HepG2 (cell line): ENCODE measurements at regions not wholly inside any gene's neighbourhood (a gene's known extent, or its start where the extent isn't known, plus 50 kb on each side); places are given as distances from the start of the nearest gene placed in this dataset.

ENCODE experiments used
- EHMT2 ChIP-seq: fragments of 200-600 bp; sonication (generic); IDR thresholded peaks from 2 replicates; pipeline ENCODE4 v1.7.0; 2017; ENCODE audit warnings: antibody characterized with exemption, low read depth, low read length, borderline replicate concordance
- GABPB1 ChIP-seq: IDR thresholded peaks from 2 replicates; pipeline ENCODE4 v1.6.1; 2016; ENCODE audit warnings: mild to moderate bottlenecking, missing genetic modification reagents, moderate library complexity, missing compliant biosample characterization
- ZMYM3 ChIP-seq: sonication (generic); formaldehyde crosslinking; IDR thresholded peaks from 2 replicates; pipeline ENCODE4 v1.5.1; 2020; ENCODE audit warnings: mild to moderate bottlenecking, missing genetic modification reagents
- TF ChIP-seq, protein P1 (sequence below): sonication (generic); formaldehyde crosslinking; IDR thresholded peaks from 2 replicates; pipeline ENCODE4 v1.5.0; 2020; ENCODE audit warnings: missing genetic modification reagents
- TF ChIP-seq, protein P2 (sequence below): sonication (generic); formaldehyde crosslinking; IDR thresholded peaks from 2 replicates; pipeline ENCODE4 v1.5.0; 2020; ENCODE audit warnings: missing genetic modification reagents, mild to moderate bottlenecking, borderline replicate concordance
- TF ChIP-seq, protein P3 (sequence below): sonication (generic); formaldehyde crosslinking; IDR thresholded peaks from 2 replicates; pipeline ENCODE4 v1.5.0; 2020; ENCODE audit warnings: missing genetic modification reagents
- TF ChIP-seq, protein P4 (sequence below): sonication (generic); formaldehyde crosslinking; IDR thresholded peaks from 2 replicates; pipeline ENCODE4 v1.4.0; 2020; ENCODE audit warnings: mild to moderate bottlenecking, missing genetic modification reagents

DNA sequence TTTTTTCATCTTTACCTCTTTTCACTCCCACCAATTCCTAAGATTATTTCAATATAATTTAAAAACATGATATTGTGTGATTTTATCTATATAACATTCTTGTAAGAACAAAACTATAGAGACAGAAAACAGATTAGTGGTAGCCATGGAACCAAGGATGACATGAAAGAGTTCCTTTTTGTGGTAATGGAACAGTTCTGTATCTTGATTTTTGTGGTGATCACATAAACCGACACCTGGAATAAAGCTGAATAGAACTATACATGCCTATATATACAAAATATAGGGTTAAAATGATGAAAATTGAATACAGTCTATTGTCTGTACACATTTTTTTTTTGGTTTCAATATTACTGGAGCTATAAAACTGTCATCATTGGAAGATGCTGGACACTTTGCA, 945.4 kb downstream of the SI start (continued):
- TF ChIP-seq, protein P1, sequence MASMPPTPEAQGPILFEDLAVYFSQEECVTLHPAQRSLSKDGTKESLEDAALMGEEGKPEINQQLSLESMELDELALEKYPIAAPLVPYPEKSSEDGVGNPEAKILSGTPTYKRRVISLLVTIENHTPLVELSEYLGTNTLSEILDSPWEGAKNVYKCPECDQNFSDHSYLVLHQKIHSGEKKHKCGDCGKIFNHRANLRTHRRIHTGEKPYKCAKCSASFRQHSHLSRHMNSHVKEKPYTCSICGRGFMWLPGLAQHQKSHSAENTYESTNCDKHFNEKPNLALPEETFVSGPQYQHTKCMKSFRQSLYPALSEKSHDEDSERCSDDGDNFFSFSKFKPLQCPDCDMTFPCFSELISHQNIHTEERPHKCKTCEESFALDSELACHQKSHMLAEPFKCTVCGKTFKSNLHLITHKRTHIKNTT = no peak
- TF ChIP-seq EHMT2 (no peak), GABPB1 (CRISPR knock-in tag) (no peak), ZMYM3 (CRISPR knock-in tag) (no peak)
- TF ChIP-seq, protein P2, sequence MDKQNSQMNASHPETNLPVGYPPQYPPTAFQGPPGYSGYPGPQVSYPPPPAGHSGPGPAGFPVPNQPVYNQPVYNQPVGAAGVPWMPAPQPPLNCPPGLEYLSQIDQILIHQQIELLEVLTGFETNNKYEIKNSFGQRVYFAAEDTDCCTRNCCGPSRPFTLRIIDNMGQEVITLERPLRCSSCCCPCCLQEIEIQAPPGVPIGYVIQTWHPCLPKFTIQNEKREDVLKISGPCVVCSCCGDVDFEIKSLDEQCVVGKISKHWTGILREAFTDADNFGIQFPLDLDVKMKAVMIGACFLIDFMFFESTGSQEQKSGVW (CRISPR knock-in tag) = no peak
- TF ChIP-seq, protein P3, sequence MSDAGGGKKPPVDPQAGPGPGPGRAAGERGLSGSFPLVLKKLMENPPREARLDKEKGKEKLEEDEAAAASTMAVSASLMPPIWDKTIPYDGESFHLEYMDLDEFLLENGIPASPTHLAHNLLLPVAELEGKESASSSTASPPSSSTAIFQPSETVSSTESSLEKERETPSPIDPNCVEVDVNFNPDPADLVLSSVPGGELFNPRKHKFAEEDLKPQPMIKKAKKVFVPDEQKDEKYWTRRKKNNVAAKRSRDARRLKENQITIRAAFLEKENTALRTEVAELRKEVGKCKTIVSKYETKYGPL = no peak
- TF ChIP-seq, protein P4, sequence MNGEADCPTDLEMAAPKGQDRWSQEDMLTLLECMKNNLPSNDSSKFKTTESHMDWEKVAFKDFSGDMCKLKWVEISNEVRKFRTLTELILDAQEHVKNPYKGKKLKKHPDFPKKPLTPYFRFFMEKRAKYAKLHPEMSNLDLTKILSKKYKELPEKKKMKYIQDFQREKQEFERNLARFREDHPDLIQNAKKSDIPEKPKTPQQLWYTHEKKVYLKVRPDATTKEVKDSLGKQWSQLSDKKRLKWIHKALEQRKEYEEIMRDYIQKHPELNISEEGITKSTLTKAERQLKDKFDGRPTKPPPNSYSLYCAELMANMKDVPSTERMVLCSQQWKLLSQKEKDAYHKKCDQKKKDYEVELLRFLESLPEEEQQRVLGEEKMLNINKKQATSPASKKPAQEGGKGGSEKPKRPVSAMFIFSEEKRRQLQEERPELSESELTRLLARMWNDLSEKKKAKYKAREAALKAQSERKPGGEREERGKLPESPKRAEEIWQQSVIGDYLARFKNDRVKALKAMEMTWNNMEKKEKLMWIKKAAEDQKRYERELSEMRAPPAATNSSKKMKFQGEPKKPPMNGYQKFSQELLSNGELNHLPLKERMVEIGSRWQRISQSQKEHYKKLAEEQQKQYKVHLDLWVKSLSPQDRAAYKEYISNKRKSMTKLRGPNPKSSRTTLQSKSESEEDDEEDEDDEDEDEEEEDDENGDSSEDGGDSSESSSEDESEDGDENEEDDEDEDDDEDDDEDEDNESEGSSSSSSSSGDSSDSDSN (CRISPR knock-in tag) = no peak
